Neural progenitor cell (in vitro differentiated cells): ENCODE measurements at regions not wholly inside any gene's neighbourhood (a gene's known extent, or its start where the extent isn't known, plus 50 kb on each side); places are given as distances from the start of the nearest gene placed in this dataset.

ENCODE experiments used
- CTCF ChIP-seq: fragments of 200-600 bp; sonication (generic); IDR thresholded peaks from 2 replicates; pipeline ENCODE4 v1.5.1; 2017; ENCODE audit warnings: antibody characterized with exemption, mild to moderate bottlenecking
- EZH2 ChIP-seq: fragments of 200-600 bp; sonication (generic); IDR thresholded peaks from 2 replicates; pipeline ENCODE4 v1.6.1; 2017; ENCODE audit warnings: antibody characterized with exemption, mild to moderate bottlenecking, moderate library complexity

DNA sequence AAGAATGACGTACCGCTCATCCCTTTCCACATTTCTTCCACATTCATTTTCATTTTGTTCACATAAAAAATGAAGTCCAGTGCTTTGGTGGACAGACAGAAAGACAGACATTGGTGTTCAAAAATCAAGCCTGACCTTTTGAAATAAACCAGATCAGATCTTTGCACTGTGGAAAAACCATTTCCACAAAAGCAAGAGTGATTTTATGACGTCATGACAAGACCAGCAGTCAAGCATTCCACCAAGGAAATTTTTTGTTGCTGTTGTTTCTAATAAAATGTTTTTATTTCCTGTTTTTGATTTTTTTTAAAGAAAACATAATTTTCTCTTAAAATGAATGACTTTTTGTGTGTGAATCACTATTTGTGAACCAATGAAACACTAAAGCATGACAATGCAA is 350.0 kb downstream of the KCNJ2 start:
- TF ChIP-seq CTCF (no peak), EZH2 (no peak)
